Uterus (tissue), 3 donors: ENCODE measurements at regions not wholly inside any gene's neighbourhood (a gene's known extent, or its start where the extent isn't known, plus 50 kb on each side); places are given as distances from the start of the nearest gene placed in this dataset.
A peak's percentile ranks its signal among the peaks of the same experiment; 100 is the strongest.

Source experiments
- DNase-seq, 2 donors: peaks; one replicate each; pipeline ENCODE4 v3.0.0-alpha.2; 2019 to 2020
- H3K27ac ChIP-seq, 2 donors: fragments of 200-600 bp; sonication (generic); 1 replicate in 1 of 2; 2 replicates in 1 of 2; pipeline ENCODE4 v1.5.1; 2016 to 2018
- H3K27me3 ChIP-seq, 2 donors: fragments of 200-600 bp; sonication (generic); one replicate each; pipeline ENCODE4 v1.5.1; 2018 to 2019; ENCODE audit warnings: control low read depth in 1 of 2
- H3K36me3 ChIP-seq, 2 donors: fragments of 200-600 bp; sonication (generic); one replicate each; pipeline ENCODE4 v1.5.1; 2019; ENCODE audit warnings: control low read depth in 1 of 2
- H3K4me1 ChIP-seq, 2 donors: fragments of 200-600 bp; sonication (generic); one replicate each; pipeline ENCODE4 v1.5.1; 2018 to 2019; ENCODE audit warnings: control low read depth in 1 of 2
- H3K4me3 ChIP-seq, 2 donors: fragments of 200-600 bp; sonication (generic); 1 replicate in 1 of 2; 2 replicates in 1 of 2; pipeline ENCODE4 v1.5.1; 2018 to 2019; ENCODE audit warnings: mild to moderate bottlenecking in 1 of 2
- H3K9me3 ChIP-seq, 2 donors: fragments of 200-600 bp; sonication (generic); one replicate each; pipeline ENCODE4 v1.5.1; 2019; ENCODE audit warnings: control low read depth in 1 of 2
- CTCF ChIP-seq, 4 experiments: fragments of 200-600 bp in 2 of 4; fragments of 450-650 bp in 2 of 4; sonication (generic) in 2 of 4; IDR thresholded peaks; one replicate each; pipeline ENCODE4 v1.5.1; 2016 to 2019; ENCODE audit warnings: antibody characterized with exemption in 4 of 4, mild to moderate bottlenecking in 2 of 4, moderate library complexity in 1 of 4
- POLR2A ChIP-seq, 2 donors: fragments of 450-650 bp; IDR thresholded peaks; one replicate each; pipeline ENCODE4 v1.6.1; 2016; ENCODE audit warnings: antibody characterized with exemption in 2 of 2, mild to moderate bottlenecking in 1 of 2, moderate library complexity in 1 of 2
- intact Hi-C: fragments of 100-400 bp; cut with DNase I; formaldehyde crosslinking; loops from one replicate; pipeline ENCODE4 v1.15.1; 2023; ENCODE audit warnings: low total_unique reads
- donor health status: DM: yes; HTN: yes; CAD: no.

GRCh38 chr22:27588915-27589314 lies 212.6 kb downstream of the MN1 start:
- Histone ChIP-seq H3K36me3 (no peaks in the 10 kb centered on the region), H3K4me1 (no peaks in the 10 kb centered on the region), H3K4me3 (no peak overlapping the region), H3K9me3 (no peaks in the 10 kb centered on the region), H3K27me3 (no peaks in the 10 kb centered on the region), H3K27ac (no peak overlapping the region)
- intact Hi-C loops, result no loop called here
- DNase-seq, result no peak
- no peak for TF ChIP-seq CTCF (IDR thresholded peaks at IDR 0.05)
- TF ChIP-seq POLR2A (IDR thresholded peaks at IDR 0.05), result no peak

GRCh38 chr22:27591060-27591459 lies 210.5 kb downstream of the MN1 start:
- Histone ChIP-seq H3K27me3 (no peaks in the 10 kb centered on the region), H3K4me1 (no peaks in the 10 kb centered on the region), H3K36me3 (no peaks in the 10 kb centered on the region), H3K27ac (no peak overlapping the region), H3K4me3 (no peak overlapping the region), H3K9me3 (no peaks in the 10 kb centered on the region)
- peak in 1 of 2 donors; percentile 36 for DNase-seq
- intact Hi-C loops, result no loop called here
- TF ChIP-seq CTCF (IDR thresholded peaks at IDR 0.05), result no peak
- TF ChIP-seq POLR2A (IDR thresholded peaks at IDR 0.05), result no peak

- Histone ChIP-seq H3K4me3 (no peak overlapping the region), H3K9me3 (no peaks in the 10 kb centered on the region), H3K36me3 (no peaks in the 10 kb centered on the region), H3K27me3 (no peaks in the 10 kb centered on the region), H3K4me1 (no peaks in the 10 kb centered on the region), H3K27ac (no peak overlapping the region)
- DNase-seq, result no peak
- intact Hi-C loops, result no loop called here
- no peak for TF ChIP-seq CTCF (IDR thresholded peaks at IDR 0.05)
- no peak for TF ChIP-seq POLR2A (IDR thresholded peaks at IDR 0.05)
Measured at GRCh38 chr22:27593378-27593777, 208.2 kb downstream of the MN1 start.

GRCh38 chr22:27594020-27594419 lies 207.5 kb downstream of the MN1 start:
- Histone ChIP-seq H3K27ac (no peak overlapping the region), H3K4me3 (no peak overlapping the region), H3K9me3 (no peaks in the 10 kb centered on the region), H3K27me3 (no peaks in the 10 kb centered on the region), H3K4me1 (no peaks in the 10 kb centered on the region), H3K36me3 (no peaks in the 10 kb centered on the region)
- intact Hi-C loops, result no loop called here
- TF ChIP-seq CTCF (IDR thresholded peaks at IDR 0.05) (no peak), POLR2A (IDR thresholded peaks at IDR 0.05) (no peak)
- DNase-seq, result no peak

- intact Hi-C loops, result no loop called here
- Histone ChIP-seq H3K36me3 (no peaks in the 10 kb centered on the region), H3K4me1 (no peaks in the 10 kb centered on the region), H3K27ac (no peak overlapping the region), H3K9me3 (no peaks in the 10 kb centered on the region), H3K27me3 (no peaks in the 10 kb centered on the region), H3K4me3 (no peak overlapping the region)
- TF ChIP-seq CTCF (IDR thresholded peaks at IDR 0.05) (no peak), POLR2A (IDR thresholded peaks at IDR 0.05) (no peak)
- no peak for DNase-seq
Measured at GRCh38 chr22:27594474-27595134, 207.0 kb downstream of the MN1 start.
